AG09319 (cell line): ENCODE measurements at regions not wholly inside any gene's neighbourhood (a gene's known extent, or its start where the extent isn't known, plus 50 kb on each side); places are given as distances from the start of the nearest gene placed in this dataset.

Source experiments
- DNase-seq: peaks from one replicate; pipeline ENCODE4 v3.0.0-alpha.2; 2010; ENCODE audit warnings: low read depth; ENCODE audit errors: extremely low read depth
- TF ChIP-seq, protein P1 (sequence below): IDR thresholded peaks from 2 replicates; pipeline ENCODE4 v1.5.1; 2011; ENCODE audit warnings: low read depth, mild to moderate bottlenecking, inconsistent platforms, low read length, moderate library complexity

- TF ChIP-seq, protein P1, sequence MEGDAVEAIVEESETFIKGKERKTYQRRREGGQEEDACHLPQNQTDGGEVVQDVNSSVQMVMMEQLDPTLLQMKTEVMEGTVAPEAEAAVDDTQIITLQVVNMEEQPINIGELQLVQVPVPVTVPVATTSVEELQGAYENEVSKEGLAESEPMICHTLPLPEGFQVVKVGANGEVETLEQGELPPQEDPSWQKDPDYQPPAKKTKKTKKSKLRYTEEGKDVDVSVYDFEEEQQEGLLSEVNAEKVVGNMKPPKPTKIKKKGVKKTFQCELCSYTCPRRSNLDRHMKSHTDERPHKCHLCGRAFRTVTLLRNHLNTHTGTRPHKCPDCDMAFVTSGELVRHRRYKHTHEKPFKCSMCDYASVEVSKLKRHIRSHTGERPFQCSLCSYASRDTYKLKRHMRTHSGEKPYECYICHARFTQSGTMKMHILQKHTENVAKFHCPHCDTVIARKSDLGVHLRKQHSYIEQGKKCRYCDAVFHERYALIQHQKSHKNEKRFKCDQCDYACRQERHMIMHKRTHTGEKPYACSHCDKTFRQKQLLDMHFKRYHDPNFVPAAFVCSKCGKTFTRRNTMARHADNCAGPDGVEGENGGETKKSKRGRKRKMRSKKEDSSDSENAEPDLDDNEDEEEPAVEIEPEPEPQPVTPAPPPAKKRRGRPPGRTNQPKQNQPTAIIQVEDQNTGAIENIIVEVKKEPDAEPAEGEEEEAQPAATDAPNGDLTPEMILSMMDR = no peak
- no peak for DNase-seq
Measured at GRCh38 chr11:116129456-116129855, 625.2 kb upstream of the CADM1 start.

DNA sequence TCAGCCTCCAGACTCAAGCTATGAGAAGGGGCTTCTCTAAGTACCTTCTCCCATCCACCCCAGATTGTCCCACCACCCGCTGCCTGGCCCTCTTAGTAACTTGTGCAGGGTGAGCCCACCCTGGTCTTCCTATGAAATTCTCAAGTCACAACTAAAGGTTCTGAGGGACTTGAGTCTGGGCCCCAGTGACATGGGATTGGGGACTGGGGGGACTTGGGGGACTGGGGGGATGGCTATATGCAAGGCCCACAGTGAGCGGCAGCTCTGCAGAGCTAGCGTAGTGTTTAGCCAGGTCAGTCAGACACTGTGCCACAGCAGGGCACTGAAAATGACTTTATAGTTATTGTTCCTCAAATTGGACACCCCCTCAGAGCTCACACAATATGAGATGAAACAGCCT lies 622.3 kb upstream of the CADM1 start:
- TF ChIP-seq, protein P1 = no peak
- no peak for DNase-seq

DNA sequence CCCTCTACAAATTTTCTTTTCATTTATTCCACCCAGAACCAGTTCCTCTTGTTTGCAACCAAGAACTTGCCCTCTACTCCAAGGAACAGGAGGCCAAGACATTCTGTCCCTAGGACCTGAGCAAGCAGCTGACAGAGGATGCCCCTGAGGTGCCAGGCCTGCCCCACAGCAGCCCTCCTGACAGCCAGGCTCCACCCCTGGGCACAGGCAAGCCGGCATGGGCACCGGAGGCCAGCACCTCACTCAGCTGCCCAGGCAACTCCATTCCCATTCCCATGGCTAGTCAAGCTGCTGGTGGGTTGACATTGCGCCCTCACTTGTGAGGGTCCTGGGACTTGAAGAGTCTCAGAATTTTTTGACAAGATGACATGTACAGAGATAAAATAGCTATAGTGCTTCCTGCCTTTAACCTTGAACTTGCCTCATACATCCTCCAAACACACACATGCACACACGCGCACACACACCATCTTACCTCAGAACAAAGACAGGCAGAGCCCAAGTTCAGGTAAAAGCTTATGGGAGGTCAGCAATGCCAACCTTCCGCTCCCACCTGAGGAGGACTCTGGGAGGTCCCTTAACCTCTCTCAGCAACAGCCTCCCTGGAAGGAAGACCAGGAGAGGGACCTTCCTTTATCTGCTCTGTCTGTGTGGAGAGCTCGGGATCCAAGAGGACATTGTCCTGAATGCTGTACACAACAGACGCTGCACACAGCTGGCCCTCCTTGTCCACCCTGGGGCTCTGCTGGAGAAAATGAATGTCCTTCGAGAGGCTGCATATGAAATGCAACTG lies 620.9 kb upstream of the CADM1 start:
- DNase-seq = no peak
- TF ChIP-seq, protein P1 = no peak

GRCh38 chr11:116123739-116124138 lies 619.5 kb upstream of the CADM1 start:
- DNase-seq = no peak
- TF ChIP-seq, protein P1 = no peak

DNA sequence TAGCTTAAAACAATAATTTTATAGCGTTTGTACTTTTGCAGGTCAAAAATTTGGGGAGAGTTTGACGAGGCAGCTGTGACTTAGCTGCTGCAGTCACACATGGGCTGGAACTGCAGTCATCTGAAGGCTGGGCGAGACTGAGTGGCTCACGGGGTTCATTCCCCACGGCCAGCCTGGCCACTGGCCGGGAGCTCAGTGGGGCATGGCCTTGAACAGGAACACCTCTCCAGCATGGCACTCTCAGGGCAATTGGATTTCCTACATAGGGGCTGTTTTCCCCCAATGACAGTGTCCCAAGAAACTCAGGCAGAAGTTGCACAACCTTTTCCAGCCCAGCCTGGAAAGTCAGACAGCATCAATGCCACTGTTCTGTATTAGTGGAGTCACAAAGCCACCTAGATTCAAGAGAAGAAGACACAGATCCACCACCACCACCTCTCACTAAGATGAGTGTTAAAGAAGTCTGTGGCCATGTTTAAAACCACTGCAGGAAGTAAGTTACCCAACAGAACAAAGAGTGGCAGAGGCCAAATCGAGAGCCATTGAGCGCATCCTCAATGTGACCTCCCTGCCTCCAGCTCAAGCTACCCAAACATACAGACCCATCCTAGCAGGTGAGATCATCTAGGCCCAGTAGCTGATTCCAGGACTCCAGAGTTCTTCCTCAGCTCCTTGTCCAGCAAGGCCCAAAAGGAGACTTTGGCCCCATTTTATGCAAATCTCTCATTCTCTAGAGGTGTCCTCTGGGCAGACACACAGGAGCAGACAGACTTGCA lies 618.7 kb upstream of the CADM1 start:
- DNase-seq = no peak

DNA sequence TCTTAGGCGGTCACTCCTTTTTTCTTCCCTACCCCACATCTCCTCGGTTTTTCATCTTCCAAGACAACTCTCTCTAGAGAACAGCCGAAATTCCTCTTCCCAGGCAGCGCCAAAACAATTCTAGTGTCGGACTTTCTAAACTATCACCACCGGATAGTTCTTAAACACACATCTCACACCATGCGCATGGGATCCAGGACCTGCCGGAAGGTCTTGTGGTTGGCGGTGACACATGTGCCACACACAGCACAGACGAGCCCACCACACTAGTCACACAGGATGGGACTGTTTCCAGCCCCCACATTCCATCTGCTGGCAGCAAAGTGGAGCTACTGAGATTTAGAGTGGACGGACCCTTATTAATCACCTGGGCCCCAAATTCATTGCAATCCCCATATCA lies 614.9 kb upstream of the CADM1 start:
- no peak for DNase-seq
- TF ChIP-seq, protein P1 = no peak

More for the DNA sequence above, 618.7 kb upstream of the CADM1 start:
- TF ChIP-seq, protein P1 = no peak

DNA sequence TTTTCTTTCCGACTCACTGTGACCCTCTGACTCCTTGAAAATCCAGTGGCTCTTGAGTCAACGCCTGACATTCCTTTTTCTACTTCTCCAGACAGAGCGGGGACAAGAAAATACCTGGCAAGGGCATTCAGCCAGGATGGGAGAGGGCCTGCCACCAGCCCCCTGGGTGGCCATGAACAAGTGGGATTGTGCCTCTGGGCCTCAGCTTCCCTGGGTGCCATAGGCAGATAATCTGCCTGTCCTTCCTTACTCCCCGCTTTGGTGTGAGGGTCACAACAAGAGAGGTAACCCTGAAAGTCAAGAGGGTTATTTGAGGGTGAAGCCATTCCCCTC lies 613.9 kb upstream of the CADM1 start:
- TF ChIP-seq, protein P1 = no peak
- no peak for DNase-seq
